ENCODE measurements at regions not wholly inside any gene's neighbourhood (a gene's known extent, or its start where the extent isn't known, plus 50 kb on each side); places are given as distances from the start of the nearest gene placed in this dataset.
"Not testable (repeated sequence)": the region's sequence is repeated elsewhere in the genome, so short reads cannot be mapped to it uniquely, and the experiment has no call there.

GRCh38 chr7:155394413-155394812, 63.5 kb upstream of the EN2 start:
- no peak for DNase-seq (ENCODE audit: low spot score in 2 of 2)
- no peak for FAIRE-seq

- DNase-seq (ENCODE audit: low spot score in 2 of 2) = no peak
- no peak for FAIRE-seq
Observed at GRCh38 chr7:155395176-155395797, 62.6 kb upstream of the EN2 start.

GRCh38 chr7:155396661-155397060, 61.3 kb upstream of the EN2 start:
- DNase-seq (ENCODE audit: low spot score in 2 of 2) (no peak), FAIRE-seq (no peak)

- not testable (repeated sequence) for DNase-seq (ENCODE audit: low spot score in 2 of 2); FAIRE-seq
Observed at GRCh38 chr7:155397758-155398714, 59.9 kb upstream of the EN2 start.

GRCh38 chr7:155398944-155399343, 59.0 kb upstream of the EN2 start:
- DNase-seq (ENCODE audit: low spot score in 2 of 2) = no peak
- FAIRE-seq = no peak

- DNase-seq (ENCODE audit: low spot score in 2 of 2) (no peak), FAIRE-seq (no peak)
Observed at GRCh38 chr7:155399577-155399976, 58.4 kb upstream of the EN2 start.

GRCh38 chr7:155401231-155401630, 56.7 kb upstream of the EN2 start:
- DNase-seq (ENCODE audit: low spot score in 2 of 2) = peak in 1 of 2 donors; percentile 14
- FAIRE-seq = no peak

GRCh38 chr7:155401884-155402283, 56.0 kb upstream of the EN2 start:
- FAIRE-seq (no peak), DNase-seq (ENCODE audit: low spot score in 2 of 2) (no peak)

GRCh38 chr7:155402941-155403340, 55.0 kb upstream of the EN2 start:
- DNase-seq (ENCODE audit: low spot score in 2 of 2) (peak in 1 of 2 donors; percentile 62), FAIRE-seq (no peak)

- no peak for FAIRE-seq
- DNase-seq (ENCODE audit: low spot score in 2 of 2) = no peak
Observed at GRCh38 chr7:155404976-155405375, 53.0 kb upstream of the EN2 start.

GRCh38 chr7:155405399-155406318, 52.3 kb upstream of the EN2 start:
- FAIRE-seq = no peak
- peak; percentile 66 to 72 for DNase-seq (ENCODE audit: low spot score in 2 of 2)

GRCh38 chr7:155407799-155408198, 50.1 kb upstream of the EN2 start:
- no peak for FAIRE-seq
- no peak for DNase-seq (ENCODE audit: low spot score in 2 of 2)
